SK-N-SH (cell line): ENCODE measurements at regions not wholly inside any gene's neighbourhood (a gene's known extent, or its start where the extent isn't known, plus 50 kb on each side); places are given as distances from the start of the nearest gene placed in this dataset.

Experiments used
- CTCF ChIA-PET: fragments of 300-600, 350-600 bp; formaldehyde crosslinking; extraction: SDS; loops from one replicate; lab custom pipeline; 2021; lab: Yijun Ruan, JAX
- POLR2A ChIA-PET: fragments of 350-600 bp; sonication (Branson Sonifier 250); formaldehyde crosslinking; extraction: SDS; loops from one replicate; lab custom pipeline; 2020; ENCODE audit warnings: antibody characterized with exemption, inconsistent platforms; lab: Yijun Ruan, JAX
- DNase-seq: peaks from one replicate; pipeline ENCODE4 v3.0.0; 2012
- H2AFZ ChIP-seq: fragments of 200-600 bp; sonication (generic); 2 replicates; pipeline ENCODE4 v1.8.1; 2016; ENCODE audit warnings: antibody characterized with exemption, mild to moderate bottlenecking, low read depth
- H3F3A ChIP-seq: fragments of 200-600 bp; sonication (generic); replicated peaks from 2 replicates; pipeline ENCODE3; 2016; ENCODE audit warnings: antibody characterized with exemption, mild to moderate bottlenecking; ENCODE audit not compliant: insufficient read depth
- H3K27ac ChIP-seq, 2 experiments: fragments of 200-500 bp in 1 of 2; fragments of 200-600 bp in 1 of 2; sonication (Bioruptor generic) in 1 of 2; sonication (generic), shearing (Covaris generic) in 1 of 2; 2 replicates each; pipeline versions ENCODE4 v1.5.1 to v1.6.1; 2014 to 2016; ENCODE audit warnings: low read depth in 2 of 2, inconsistent platforms in 1 of 2, low read length in 1 of 2, mild to moderate bottlenecking in 1 of 2, mixed read lengths in 1 of 2
- H3K27me3 ChIP-seq: fragments of 200-600 bp; sonication (generic), shearing (Covaris generic); 2 replicates; pipeline ENCODE4 v1.6.1; 2016; ENCODE audit warnings: mixed run types; ENCODE audit not compliant: insufficient read depth
- H3K36me3 ChIP-seq, 2 experiments: fragments of 200-500 bp in 1 of 2; fragments of 200-600 bp in 1 of 2; sonication (Bioruptor generic) in 1 of 2; sonication (generic) in 1 of 2; replicated peaks in 1 of 2; 2 replicates each; pipeline versions ENCODE3 to v1.5.1; 2014 to 2016; ENCODE audit warnings: low read length in 1 of 2, mild to moderate bottlenecking in 1 of 2; ENCODE audit not compliant: insufficient read depth in 2 of 2, control insufficient read depth in 1 of 2
- H3K4me1 ChIP-seq, 2 experiments: fragments of 200-500 bp in 1 of 2; fragments of 200-600 bp in 1 of 2; sonication (Bioruptor generic) in 1 of 2; sonication (generic), shearing (Covaris generic) in 1 of 2; 2 replicates each; pipeline versions ENCODE4 v1.5.1 to v1.6.1; 2014 to 2016; ENCODE audit warnings: low read depth in 1 of 2, low read length in 1 of 2, mixed run types in 1 of 2; ENCODE audit not compliant: insufficient read depth in 2 of 2, control insufficient read depth in 1 of 2
- H3K4me2 ChIP-seq: fragments of 200-600 bp; sonication (generic), shearing (Covaris generic); 2 replicates; pipeline ENCODE4 v1.6.1; 2017; ENCODE audit warnings: mixed run types
- H3K4me3 ChIP-seq, 2 experiments: fragments of 200-500 bp in 1 of 2; fragments of 200-600 bp in 1 of 2; sonication (Bioruptor generic) in 1 of 2; sonication (generic), shearing (Covaris generic) in 1 of 2; 2 replicates each; pipeline versions ENCODE4 v1.5.1 to v1.8.1; 2014 to 2016; ENCODE audit warnings: low read depth in 2 of 2, inconsistent platforms in 1 of 2, low read length in 1 of 2, mild to moderate bottlenecking in 1 of 2, mixed read lengths in 1 of 2, moderate library complexity in 1 of 2
- H3K79me2 ChIP-seq: fragments of 200-600 bp; sonication (generic); 2 replicates; pipeline ENCODE4 v1.8.1; 2017; ENCODE audit warnings: mild to moderate bottlenecking; ENCODE audit not compliant: insufficient read depth
- H3K9ac ChIP-seq: fragments of 200-600 bp; sonication (generic); 2 replicates; pipeline ENCODE4 v1.6.1; 2017; ENCODE audit warnings: mixed run types
- H3K9me2 ChIP-seq: fragments of 200-600 bp; sonication (generic); 2 replicates; pipeline ENCODE4 v1.6.1; 2017; ENCODE audit warnings: mixed run types
- H3K9me3 ChIP-seq: fragments of 200-600 bp; sonication (generic); 2 replicates; pipeline ENCODE4 v1.6.1; 2017; ENCODE audit warnings: mixed run types, mild to moderate bottlenecking, moderate library complexity
- H4K20me1 ChIP-seq: fragments of 200-600 bp; sonication (generic); 2 replicates; pipeline ENCODE4 v1.6.1; 2017; ENCODE audit warnings: mild to moderate bottlenecking, mixed run types; ENCODE audit not compliant: insufficient read depth
- CHD2 ChIP-seq: fragments of 150-350 bp; IDR thresholded peaks from 2 replicates; pipeline ENCODE4 v1.6.1; 2018; ENCODE audit warnings: low read length; ENCODE audit not compliant: partially characterized antibody
- EP300 ChIP-seq, 2 experiments: IDR thresholded peaks; 2 replicates each; pipeline versions ENCODE4 v1.4.0 to v1.6.1; 2012; ENCODE audit warnings: borderline replicate concordance in 1 of 2, low read depth in 1 of 2, low read length in 1 of 2
- GABPA ChIP-seq: IDR thresholded peaks from 2 replicates; pipeline ENCODE4 v1.4.0; 2012; ENCODE audit warnings: low read depth, mild to moderate bottlenecking
- GATA2 ChIP-seq: sonication (generic); formaldehyde crosslinking; IDR thresholded peaks from 2 replicates; pipeline ENCODE4 v1.5.0; 2020; ENCODE audit warnings: mild to moderate bottlenecking, missing genetic modification reagents
- MXI1 ChIP-seq: IDR thresholded peaks from 2 replicates; pipeline ENCODE4 v1.6.1; 2012; ENCODE audit warnings: mild to moderate bottlenecking, low read depth, low read length, improper control_type of control experiment
- NFIC ChIP-seq: IDR thresholded peaks from 2 replicates; pipeline ENCODE4 v1.4.0; 2012; ENCODE audit warnings: borderline replicate concordance
- NRF1 ChIP-seq: IDR thresholded peaks from 2 replicates; pipeline ENCODE4 v1.6.1; 2012; ENCODE audit warnings: low read depth, mild to moderate bottlenecking, low read length
- RXRA ChIP-seq: IDR thresholded peaks from 2 replicates; pipeline ENCODE4 v1.4.0; 2012; ENCODE audit warnings: low read depth, mild to moderate bottlenecking, borderline replicate concordance
- TAF1 ChIP-seq: IDR thresholded peaks from 2 replicates; pipeline ENCODE4 v1.6.1; 2012; ENCODE audit warnings: low read depth, mild to moderate bottlenecking, low read length, moderate library complexity, borderline replicate concordance
- YY1 ChIP-seq: IDR thresholded peaks from 2 replicates; pipeline ENCODE4 v1.4.0; 2012; ENCODE audit warnings: low read depth, mild to moderate bottlenecking
- WGBS: methylation state at CpG from one replicate; pipeline ENCODE4 v1.1.6; 2017; ENCODE audit warnings: low lambda C conversion rate; 5-methylcytosine and 5-hydroxymethylcytosine counted together
- TF ChIP-seq, protein P1 (sequence below): IDR thresholded peaks from 2 replicates; pipeline ENCODE4; 2012

- 50% methylated on average over 2 of the region's 2 CpGs for WGBS
- Histone ChIP-seq H3K4me2 (no peak overlapping the region), H4K20me1 (no peaks in the 10 kb centered on the region), H3F3A (no peaks in the 10 kb centered on the region), H3K36me3 (no peaks in the 10 kb centered on the region), H3K9ac (no peak overlapping the region), H2AFZ (no peak overlapping the region), H3K9me3 (no peaks in the 10 kb centered on the region), H3K27ac (no peak overlapping the region), H3K4me1 (peaks cover 0 to under 1% of the 10 kb centered on the region in 2 experiments; a peak in 1 of 4 replicates), H3K4me3 (no peak overlapping the region), H3K79me2 (no peaks in the 10 kb centered on the region), H3K27me3 (no peaks in the 10 kb centered on the region), H3K9me2 (no peaks in the 10 kb centered on the region)
- ChIA-PET POLR2A (no interaction called here), CTCF (interaction anchor here (1.1 to 2.2 kb wide), 2 partner anchors 78 to 277 kb away, joined by 3 to 4 read pairs; no protein-coding TSS in a partner anchor)
- TF ChIP-seq NFIC = no peak
- no peak for TF ChIP-seq GABPA
- TF ChIP-seq GATA2 = no peak
- TF ChIP-seq NRF1 = no peak
- no peak for TF ChIP-seq EP300 (IDR thresholded peaks at IDR 0.05; ENCODE audit: borderline replicate concordance in 1 of 2, low read depth in 1 of 2, low read length in 1 of 2)
- TF ChIP-seq, protein P1, sequence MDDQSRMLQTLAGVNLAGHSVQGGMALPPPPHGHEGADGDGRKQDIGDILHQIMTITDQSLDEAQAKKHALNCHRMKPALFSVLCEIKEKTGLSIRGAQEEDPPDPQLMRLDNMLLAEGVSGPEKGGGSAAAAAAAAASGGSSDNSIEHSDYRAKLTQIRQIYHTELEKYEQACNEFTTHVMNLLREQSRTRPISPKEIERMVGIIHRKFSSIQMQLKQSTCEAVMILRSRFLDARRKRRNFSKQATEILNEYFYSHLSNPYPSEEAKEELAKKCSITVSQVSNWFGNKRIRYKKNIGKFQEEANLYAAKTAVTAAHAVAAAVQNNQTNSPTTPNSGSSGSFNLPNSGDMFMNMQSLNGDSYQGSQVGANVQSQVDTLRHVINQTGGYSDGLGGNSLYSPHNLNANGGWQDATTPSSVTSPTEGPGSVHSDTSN = no peak
- TF ChIP-seq YY1 = no peak
- DNase-seq = no peak
Measured at GRCh38 chr13:40346592-40346991, 319.8 kb downstream of the FOXO1 start.

- Histone ChIP-seq H3K9ac (no peak overlapping the region), H3K27ac (no peak overlapping the region), H3K9me2 (no peaks in the 10 kb centered on the region), H2AFZ (no peak overlapping the region), H3K79me2 (no peaks in the 10 kb centered on the region), H3K4me1 (peaks cover 0 to 2% of the 10 kb centered on the region in 2 experiments; a peak in 1 of 4 replicates), H3K4me3 (no peak overlapping the region), H3K36me3 (no peaks in the 10 kb centered on the region), H3K9me3 (no peaks in the 10 kb centered on the region), H4K20me1 (no peaks in the 10 kb centered on the region), H3K4me2 (no peak overlapping the region), H3K27me3 (no peaks in the 10 kb centered on the region), H3F3A (no peaks in the 10 kb centered on the region)
- TF ChIP-seq CHD2 = no peak
- no peak for TF ChIP-seq NFIC
- TF ChIP-seq GABPA = no peak
- TF ChIP-seq RXRA = no peak
- TF ChIP-seq TAF1 = no peak
- TF ChIP-seq MXI1 = no peak
- DNase-seq = no peak
- 74% methylated on average over 7 of the region's 7 CpGs for WGBS
- ChIA-PET POLR2A (no interaction called here), CTCF (interaction anchor here (2.2 kb wide), 1 partner anchor 279 kb away, joined by 4 read pairs; no protein-coding TSS in a partner anchor)
Measured at GRCh38 chr13:40348096-40348679, 318.3 kb downstream of the FOXO1 start.
